Neural progenitor cell (in vitro differentiated cells): ENCODE measurements at regions not wholly inside any gene's neighbourhood (a gene's known extent, or its start where the extent isn't known, plus 50 kb on each side); places are given as distances from the start of the nearest gene placed in this dataset.

Experiments
- DNase-seq: peaks from one replicate; pipeline ENCODE4 v3.0.0-alpha.2; 2016; ENCODE audit warnings: low spot score
- H2AFZ ChIP-seq: fragments of 200-600 bp; sonication (generic); replicated peaks from 2 replicates; pipeline ENCODE4 v1.6.1; 2016; ENCODE audit warnings: antibody characterized with exemption
- H3F3A ChIP-seq: fragments of 200-600 bp; sonication (generic); 2 replicates; pipeline ENCODE4 v1.6.1; 2016; ENCODE audit warnings: antibody characterized with exemption, low read depth
- H3K27ac ChIP-seq: fragments of 200-600 bp; sonication (generic); 2 replicates; pipeline ENCODE4 v1.5.1; 2016; ENCODE audit warnings: mild to moderate bottlenecking
- H3K27me3 ChIP-seq: fragments of 200-600 bp; sonication (generic); 2 replicates; pipeline ENCODE4 v1.6.1; 2016; ENCODE audit warnings: mild to moderate bottlenecking, moderate library complexity
- H3K36me3 ChIP-seq: fragments of 200-600 bp; sonication (generic); 2 replicates; pipeline ENCODE4 v1.5.1; 2016
- H3K4me1 ChIP-seq: fragments of 200-600 bp; sonication (generic); 2 replicates; pipeline ENCODE4 v1.6.1; 2016; ENCODE audit warnings: mixed run types
- H3K4me2 ChIP-seq: fragments of 200-600 bp; sonication (generic); 2 replicates; pipeline ENCODE4 v1.6.1; 2016
- H3K4me3 ChIP-seq: fragments of 200-600 bp; sonication (generic); 2 replicates; pipeline ENCODE4 v1.5.1; 2016
- H3K79me2 ChIP-seq: fragments of 200-600 bp; sonication (generic); 2 replicates; pipeline ENCODE4 v1.6.1; 2016; ENCODE audit warnings: low read depth
- H3K9ac ChIP-seq: fragments of 200-600 bp; sonication (generic); 2 replicates; pipeline ENCODE4 v1.6.1; 2016
- H3K9me3 ChIP-seq: fragments of 200-600 bp; sonication (generic); 2 replicates; pipeline ENCODE4 v1.5.1; 2016; ENCODE audit warnings: low read depth
- H4K20me1 ChIP-seq: fragments of 200-600 bp; sonication (generic); 2 replicates; pipeline ENCODE4 v1.6.1; 2016; ENCODE audit warnings: low read depth
- H3K27ac Mint-ChIP-seq: 3 replicates; pipeline ENCODE4 v1.8.0; 2021; ENCODE audit warnings: mixed read lengths
- H3K27me3 Mint-ChIP-seq: 2 replicates; pipeline ENCODE4 v1.8.0; 2022; ENCODE audit warnings: low read depth, mild to moderate bottlenecking, inconsistent platforms, moderate library complexity, mixed read lengths; ENCODE audit not compliant: insufficient read depth
- H3K36me3 Mint-ChIP-seq: 3 replicates; pipeline ENCODE4 v1.8.0; 2021; ENCODE audit warnings: mixed read lengths
- H3K4me1 Mint-ChIP-seq: 3 replicates; pipeline ENCODE4 v1.8.0; 2021; ENCODE audit warnings: mixed read lengths
- H3K4me3 Mint-ChIP-seq: 3 replicates; pipeline ENCODE4 v1.8.0; 2021; ENCODE audit warnings: mild to moderate bottlenecking, moderate library complexity, mixed read lengths
- H3K9me3 Mint-ChIP-seq: 3 replicates; pipeline ENCODE4 v1.8.0; 2020; ENCODE audit warnings: mixed read lengths
- EZH2 ChIP-seq: fragments of 200-600 bp; sonication (generic); IDR thresholded peaks from 2 replicates; pipeline ENCODE4 v1.6.1; 2017; ENCODE audit warnings: antibody characterized with exemption, mild to moderate bottlenecking, moderate library complexity
- EZH2phosphoT487 ChIP-seq: fragments of 200-600 bp; sonication (generic); IDR thresholded peaks from 2 replicates; pipeline ENCODE4 v1.6.1; 2017; ENCODE audit warnings: antibody characterized with exemption
- TF ChIP-seq, protein P1 (sequence below): fragments of 200-600 bp; sonication (generic); IDR thresholded peaks from 2 replicates; pipeline ENCODE4 v1.5.1; 2017; ENCODE audit warnings: antibody characterized with exemption, mild to moderate bottlenecking

DNA sequence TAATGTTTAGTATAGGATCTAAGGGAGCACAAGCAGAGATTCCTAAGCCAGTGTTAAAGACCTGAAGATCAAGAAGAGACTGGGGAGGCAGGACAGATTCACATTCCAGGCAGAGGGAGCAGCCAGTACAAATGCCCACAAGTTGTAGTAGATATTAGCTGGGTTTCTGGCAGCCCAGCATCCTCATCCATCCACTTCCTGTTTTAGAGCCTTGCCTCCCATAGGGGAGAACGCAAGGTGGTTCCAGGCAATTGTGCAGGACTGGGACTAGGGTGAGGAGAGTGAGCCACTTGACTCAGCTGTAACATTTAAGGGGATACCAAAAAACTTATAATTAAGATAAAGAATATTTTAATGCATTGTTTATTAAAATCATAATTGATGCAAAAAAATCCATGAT lies 71.3 kb upstream of the PSMA6 start:
- Histone ChIP-seq H3K4me2 (no peak overlapping the region), H3K9me3 (no peaks in the 10 kb centered on the region), H2AFZ (no peak overlapping the region), H4K20me1 (no peaks in the 10 kb centered on the region), H3K9ac (no peak overlapping the region), H3K79me2 (no peaks in the 10 kb centered on the region), H3K36me3 (no peaks in the 10 kb centered on the region), H3K4me1 (no peaks in the 10 kb centered on the region), H3K27me3 (no peaks in the 10 kb centered on the region), H3K27ac (no peak overlapping the region), H3F3A (no peaks in the 10 kb centered on the region), H3K4me3 (no peak overlapping the region)
- Mint-ChIP-seq H3K9me3 (no peaks in the 10 kb centered on the region), H3K4me1 (no peaks in the 10 kb centered on the region), H3K4me3 (no peak overlapping the region), H3K36me3 (no peaks in the 10 kb centered on the region), H3K27me3 (no peaks in the 10 kb centered on the region), H3K27ac (no peak overlapping the region)
- no peak for DNase-seq
- TF ChIP-seq EZH2 (no peak), EZH2phosphoT487 (no peak)
- TF ChIP-seq, protein P1, sequence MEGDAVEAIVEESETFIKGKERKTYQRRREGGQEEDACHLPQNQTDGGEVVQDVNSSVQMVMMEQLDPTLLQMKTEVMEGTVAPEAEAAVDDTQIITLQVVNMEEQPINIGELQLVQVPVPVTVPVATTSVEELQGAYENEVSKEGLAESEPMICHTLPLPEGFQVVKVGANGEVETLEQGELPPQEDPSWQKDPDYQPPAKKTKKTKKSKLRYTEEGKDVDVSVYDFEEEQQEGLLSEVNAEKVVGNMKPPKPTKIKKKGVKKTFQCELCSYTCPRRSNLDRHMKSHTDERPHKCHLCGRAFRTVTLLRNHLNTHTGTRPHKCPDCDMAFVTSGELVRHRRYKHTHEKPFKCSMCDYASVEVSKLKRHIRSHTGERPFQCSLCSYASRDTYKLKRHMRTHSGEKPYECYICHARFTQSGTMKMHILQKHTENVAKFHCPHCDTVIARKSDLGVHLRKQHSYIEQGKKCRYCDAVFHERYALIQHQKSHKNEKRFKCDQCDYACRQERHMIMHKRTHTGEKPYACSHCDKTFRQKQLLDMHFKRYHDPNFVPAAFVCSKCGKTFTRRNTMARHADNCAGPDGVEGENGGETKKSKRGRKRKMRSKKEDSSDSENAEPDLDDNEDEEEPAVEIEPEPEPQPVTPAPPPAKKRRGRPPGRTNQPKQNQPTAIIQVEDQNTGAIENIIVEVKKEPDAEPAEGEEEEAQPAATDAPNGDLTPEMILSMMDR, result no peak

DNA sequence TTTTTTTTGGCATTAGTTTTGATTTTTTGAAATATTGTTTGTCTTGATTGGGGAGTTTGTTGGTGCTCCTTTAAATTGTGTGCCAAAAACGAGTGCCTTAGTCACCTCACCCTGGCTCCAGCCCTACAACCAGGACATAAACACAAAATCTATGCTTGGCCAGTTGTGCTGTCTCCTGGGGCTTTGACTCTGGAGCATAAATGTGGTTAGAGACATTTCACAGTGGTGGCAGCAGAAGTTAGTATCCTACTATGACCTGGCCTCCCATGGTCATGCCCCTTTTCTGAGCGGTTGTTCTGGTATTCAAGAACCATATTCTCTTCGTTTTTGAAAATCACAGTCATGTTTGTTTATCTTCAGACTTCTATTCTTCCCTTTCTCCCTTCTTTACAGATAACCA lies 70.7 kb upstream of the PSMA6 start:
- Mint-ChIP-seq H3K27me3 (no peaks in the 10 kb centered on the region), H3K27ac (no peak overlapping the region), H3K4me3 (no peak overlapping the region), H3K9me3 (no peaks in the 10 kb centered on the region), H3K4me1 (no peaks in the 10 kb centered on the region), H3K36me3 (peaks cover 2% of the 10 kb centered on the region)
- Histone ChIP-seq H2AFZ (no peak overlapping the region), H3K36me3 (no peaks in the 10 kb centered on the region), H3K4me2 (no peak overlapping the region), H3K4me3 (no peak overlapping the region), H3K4me1 (no peaks in the 10 kb centered on the region), H3K27ac (no peak overlapping the region), H3F3A (no peaks in the 10 kb centered on the region), H3K9ac (no peak overlapping the region), H3K9me3 (no peaks in the 10 kb centered on the region), H3K27me3 (no peaks in the 10 kb centered on the region), H4K20me1 (no peaks in the 10 kb centered on the region), H3K79me2 (no peaks in the 10 kb centered on the region)
- no peak for DNase-seq
- TF ChIP-seq, protein P1, result no peak
- TF ChIP-seq EZH2phosphoT487 (no peak), EZH2 (no peak)

DNA sequence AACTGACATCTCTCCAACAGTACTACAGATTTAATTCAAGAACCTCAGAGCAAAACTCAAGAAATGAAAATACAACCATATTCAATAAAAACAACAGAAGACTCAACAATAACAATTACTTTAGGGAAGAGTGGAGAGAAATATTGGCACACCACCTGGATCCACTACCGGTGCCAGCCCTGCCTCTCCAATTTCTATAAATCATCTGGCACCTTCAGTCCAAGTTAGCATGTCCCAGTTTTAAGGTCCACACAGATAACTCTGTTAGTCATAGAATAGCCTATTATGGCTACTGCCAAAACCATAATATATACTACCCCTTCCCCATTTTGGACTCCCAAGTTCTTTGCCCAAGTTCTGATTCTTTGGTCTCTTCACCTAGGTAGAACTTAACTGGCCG lies 69.9 kb upstream of the PSMA6 start:
- H3K4me3 Mint-ChIP-seq, result no peak overlapping the region
- H3K36me3 Mint-ChIP-seq, result peaks cover 2% of the 10 kb centered on the region
- no peaks in the 10 kb centered on the region for H3K27me3 Mint-ChIP-seq
- H4K20me1 ChIP-seq, result no peaks in the 10 kb centered on the region
- H3K9me3 ChIP-seq, result no peaks in the 10 kb centered on the region
- H3K9ac ChIP-seq, result no peak overlapping the region
- no peaks in the 10 kb centered on the region for H3K4me1 Mint-ChIP-seq
- H3K4me3 ChIP-seq, result no peak overlapping the region
- no peaks in the 10 kb centered on the region for H3K4me1 ChIP-seq
- H3K27ac Mint-ChIP-seq, result no peak overlapping the region
- no peaks in the 10 kb centered on the region for H3K79me2 ChIP-seq
- no peaks in the 10 kb centered on the region for H3K27me3 ChIP-seq
- H3K36me3 ChIP-seq, result no peaks in the 10 kb centered on the region
- no peak overlapping the region for H2AFZ ChIP-seq
- no peak for DNase-seq
- no peak overlapping the region for H3K27ac ChIP-seq
- no peak overlapping the region for H3K4me2 ChIP-seq
- no peaks in the 10 kb centered on the region for H3K9me3 Mint-ChIP-seq
- no peaks in the 10 kb centered on the region for H3F3A ChIP-seq
- TF ChIP-seq, protein P1, result no peak
- TF ChIP-seq EZH2phosphoT487 (no peak), EZH2 (no peak)
